ENCODE measurements at regions not wholly inside any gene's neighbourhood (a gene's known extent, or its start where the extent isn't known, plus 50 kb on each side); places are given as distances from the start of the nearest gene placed in this dataset.

DNA sequence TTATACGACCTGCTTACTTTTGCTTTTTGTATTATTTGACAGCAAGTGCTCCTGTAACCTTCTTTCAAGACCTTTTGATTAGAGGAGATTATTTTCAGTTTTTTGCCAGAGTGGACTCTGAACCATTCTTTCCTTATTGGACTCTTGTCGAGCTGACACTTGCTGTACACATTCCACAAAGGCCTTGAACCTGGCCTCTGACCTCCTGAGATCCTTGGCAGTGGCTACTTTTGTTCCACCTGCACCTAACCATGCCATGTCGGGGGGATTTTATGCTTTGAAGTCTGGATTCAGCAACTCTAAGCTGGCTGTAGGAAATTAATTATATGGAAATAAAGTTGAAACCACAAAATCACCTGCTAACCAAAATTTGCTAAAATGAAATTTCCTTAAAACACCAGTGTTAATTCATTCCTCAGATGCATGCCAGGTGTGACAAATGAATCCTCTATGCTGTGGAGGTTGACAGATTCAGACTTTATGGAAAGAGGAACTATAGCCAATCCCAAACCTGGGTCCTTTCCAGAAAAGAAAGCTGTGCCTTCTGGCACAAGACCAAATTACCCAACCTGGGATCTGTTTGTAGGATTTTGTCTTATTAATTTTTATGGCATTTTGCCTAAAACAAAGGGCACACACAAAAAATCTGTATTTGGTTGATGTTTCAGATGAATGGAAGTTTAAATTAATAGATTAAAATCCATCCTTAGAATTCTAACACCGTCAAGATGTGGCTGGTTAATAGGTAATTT, 110.4 kb downstream of the CDC42EP3 start:
- H3K36me3 Mint-ChIP-seq (ENCODE audit: low read depth), result no peaks in the 10 kb centered on the region
- DNase-seq, result no peak
- TF ChIP-seq, protein P1, sequence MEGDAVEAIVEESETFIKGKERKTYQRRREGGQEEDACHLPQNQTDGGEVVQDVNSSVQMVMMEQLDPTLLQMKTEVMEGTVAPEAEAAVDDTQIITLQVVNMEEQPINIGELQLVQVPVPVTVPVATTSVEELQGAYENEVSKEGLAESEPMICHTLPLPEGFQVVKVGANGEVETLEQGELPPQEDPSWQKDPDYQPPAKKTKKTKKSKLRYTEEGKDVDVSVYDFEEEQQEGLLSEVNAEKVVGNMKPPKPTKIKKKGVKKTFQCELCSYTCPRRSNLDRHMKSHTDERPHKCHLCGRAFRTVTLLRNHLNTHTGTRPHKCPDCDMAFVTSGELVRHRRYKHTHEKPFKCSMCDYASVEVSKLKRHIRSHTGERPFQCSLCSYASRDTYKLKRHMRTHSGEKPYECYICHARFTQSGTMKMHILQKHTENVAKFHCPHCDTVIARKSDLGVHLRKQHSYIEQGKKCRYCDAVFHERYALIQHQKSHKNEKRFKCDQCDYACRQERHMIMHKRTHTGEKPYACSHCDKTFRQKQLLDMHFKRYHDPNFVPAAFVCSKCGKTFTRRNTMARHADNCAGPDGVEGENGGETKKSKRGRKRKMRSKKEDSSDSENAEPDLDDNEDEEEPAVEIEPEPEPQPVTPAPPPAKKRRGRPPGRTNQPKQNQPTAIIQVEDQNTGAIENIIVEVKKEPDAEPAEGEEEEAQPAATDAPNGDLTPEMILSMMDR (IDR thresholded peaks at IDR 0.05), result no peak
- H3K4me3 Mint-ChIP-seq, result no peak overlapping the region
- peaks cover 2% of the 10 kb centered on the region for H3K27me3 Mint-ChIP-seq (ENCODE audit: low read depth, poor library complexity)
- peaks cover 2% of the 10 kb centered on the region for H3K9me3 Mint-ChIP-seq
- H3K27ac Mint-ChIP-seq, result no peak overlapping the region
- peaks cover 10% of the 10 kb centered on the region for H3K4me1 Mint-ChIP-seq

DNA sequence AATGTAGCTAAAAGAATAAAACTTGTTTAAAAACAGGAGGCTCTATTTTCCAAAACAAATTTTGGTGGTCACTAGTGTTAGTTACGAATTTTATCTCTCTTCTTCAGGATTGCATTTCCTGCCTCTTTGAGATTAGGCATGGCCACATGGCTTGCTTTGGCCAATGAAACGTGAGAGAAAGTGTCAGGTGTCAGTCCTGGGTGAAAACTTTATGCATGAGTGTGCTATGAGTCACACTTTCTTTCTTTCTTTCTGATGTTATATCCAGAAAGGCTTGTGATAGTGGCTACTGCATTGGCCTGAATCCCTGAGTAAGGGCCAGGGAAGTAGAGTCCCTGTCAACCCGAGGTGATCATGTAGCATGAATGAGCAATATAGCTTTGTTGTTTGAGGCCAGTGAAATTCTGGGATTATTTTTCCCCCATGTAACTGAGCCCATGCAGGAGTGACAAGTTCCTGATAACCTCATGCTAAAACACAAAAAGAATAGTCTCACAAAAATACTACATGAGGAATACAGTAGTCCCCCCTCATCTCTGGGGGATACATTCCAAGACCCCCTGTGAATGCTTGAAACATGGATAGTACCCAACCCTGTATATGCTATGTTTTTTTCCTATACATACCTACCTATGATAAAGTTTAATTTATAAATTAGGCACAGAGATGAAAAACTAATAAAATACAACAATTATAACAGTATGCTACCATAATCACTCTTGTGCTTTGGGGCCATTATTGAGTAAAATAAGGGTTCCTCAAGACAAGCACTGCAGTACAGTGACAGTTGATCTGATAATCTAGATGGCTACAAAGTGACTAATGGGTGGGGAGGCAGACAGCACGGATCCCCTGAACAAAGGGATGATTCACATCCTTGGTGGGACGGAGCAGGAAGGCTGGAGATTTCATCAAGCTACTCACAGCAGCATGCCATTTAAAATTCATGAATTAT, 109.5 kb downstream of the CDC42EP3 start:
- H3K4me3 Mint-ChIP-seq, result no peak overlapping the region
- TF ChIP-seq, protein P1 (IDR thresholded peaks at IDR 0.05), result no peak
- no peaks in the 10 kb centered on the region for H3K36me3 Mint-ChIP-seq (ENCODE audit: low read depth)
- H3K4me1 Mint-ChIP-seq, result peaks cover 10% of the 10 kb centered on the region
- peaks cover 9% of the 10 kb centered on the region for H3K9me3 Mint-ChIP-seq
- DNase-seq, result no peak
- H3K27me3 Mint-ChIP-seq (ENCODE audit: low read depth, poor library complexity), result peaks cover 2% of the 10 kb centered on the region
- H3K27ac Mint-ChIP-seq, result no peak overlapping the region

DNA sequence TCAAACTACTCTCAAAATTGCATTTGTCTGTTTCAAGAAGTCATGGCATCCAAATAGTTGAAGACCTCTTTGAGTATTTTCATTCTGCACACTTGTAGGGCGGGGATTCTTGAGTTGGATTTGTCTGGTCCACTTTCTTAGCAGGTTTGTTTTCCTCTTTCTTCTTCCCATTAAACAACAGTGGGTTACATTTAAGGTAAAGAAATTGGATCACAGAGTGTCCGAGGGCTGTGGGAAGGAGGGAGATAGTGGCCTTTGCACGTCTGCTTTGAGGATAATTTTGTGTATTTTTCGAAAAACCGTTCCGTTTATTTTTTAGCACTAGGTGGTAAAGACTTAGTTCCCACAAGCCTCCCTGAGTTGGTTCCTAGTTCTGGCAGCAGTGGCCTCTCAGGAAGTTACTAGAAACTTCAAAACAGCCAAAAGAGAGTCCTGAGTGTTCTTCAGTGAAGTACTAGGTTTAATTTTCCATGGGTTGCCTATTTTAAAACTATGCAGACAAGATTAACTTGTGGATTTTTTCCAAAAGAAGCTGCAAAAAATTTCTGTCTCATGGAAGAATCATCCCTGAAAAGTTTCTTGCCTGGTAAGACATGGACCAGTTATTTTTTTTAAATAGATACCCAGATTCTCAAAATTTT, 107.9 kb downstream of the CDC42EP3 start:
- TF ChIP-seq, protein P1 (IDR thresholded peaks at IDR 0.05), result no peak
- DNase-seq, result no peak
- Mint-ChIP-seq H3K9me3 (peaks cover 10% of the 10 kb centered on the region), H3K36me3 (ENCODE audit: low read depth) (no peaks in the 10 kb centered on the region), H3K4me3 (no peak overlapping the region), H3K27me3 (ENCODE audit: low read depth, poor library complexity) (no peaks in the 10 kb centered on the region), H3K4me1 (peaks cover 10% of the 10 kb centered on the region), H3K27ac (no peak overlapping the region)

DNA sequence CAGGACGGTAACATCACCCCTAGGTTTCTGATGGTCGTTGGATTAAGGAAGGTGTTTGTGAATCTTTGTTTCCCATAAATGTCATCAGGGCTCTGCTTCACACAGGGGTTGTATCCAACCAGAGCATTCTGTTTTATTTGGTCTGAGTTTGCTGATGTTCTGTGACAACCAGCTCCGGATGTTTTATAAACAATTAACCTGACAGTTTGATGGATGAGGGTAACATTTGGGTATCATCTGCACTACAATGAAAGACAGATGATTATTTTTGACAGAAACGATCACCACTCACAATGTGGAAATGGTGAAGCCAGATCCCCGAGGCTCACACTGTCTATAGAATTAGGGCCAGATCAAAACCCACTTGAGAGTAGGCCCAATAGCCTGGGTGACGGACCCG, 107.1 kb downstream of the CDC42EP3 start:
- no peaks in the 10 kb centered on the region for H3K36me3 Mint-ChIP-seq (ENCODE audit: low read depth)
- H3K27ac Mint-ChIP-seq, result no peak overlapping the region
- H3K9me3 Mint-ChIP-seq, result peaks cover 10% of the 10 kb centered on the region
- H3K27me3 Mint-ChIP-seq (ENCODE audit: low read depth, poor library complexity), result no peaks in the 10 kb centered on the region
- H3K4me3 Mint-ChIP-seq, result no peak overlapping the region
- DNase-seq, result no peak
- H3K4me1 Mint-ChIP-seq, result peaks cover 10% of the 10 kb centered on the region
- TF ChIP-seq, protein P1 (IDR thresholded peaks at IDR 0.05), result no peak

DNA sequence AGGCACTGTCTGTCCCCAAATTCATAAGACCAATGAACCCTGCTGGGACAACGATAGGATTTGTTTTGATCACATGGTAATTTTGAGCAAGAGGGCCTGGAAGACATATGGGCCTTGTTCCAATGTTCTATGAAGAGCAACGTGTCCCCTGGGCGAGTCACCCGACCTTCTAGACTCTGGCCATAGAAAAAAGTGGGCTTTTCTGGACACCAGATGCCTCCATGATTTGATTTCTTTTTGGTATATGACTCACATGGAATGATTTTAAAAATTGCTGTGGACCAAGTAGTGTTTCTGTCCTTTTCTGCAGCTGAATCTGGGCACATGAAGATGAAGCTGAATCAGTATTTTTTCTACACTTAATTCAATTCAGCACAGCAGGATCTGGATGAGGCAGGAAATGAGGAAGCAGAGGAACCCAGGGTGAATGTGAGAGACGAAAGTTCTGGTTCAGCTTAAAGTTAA, 104.9 kb downstream of the CDC42EP3 start:
- Mint-ChIP-seq H3K36me3 (ENCODE audit: low read depth) (no peaks in the 10 kb centered on the region), H3K4me1 (peaks cover 10% of the 10 kb centered on the region), H3K9me3 (peaks cover 10% of the 10 kb centered on the region), H3K27ac (no peak overlapping the region), H3K4me3 (no peak overlapping the region), H3K27me3 (ENCODE audit: low read depth, poor library complexity) (no peaks in the 10 kb centered on the region)
- TF ChIP-seq, protein P1 (IDR thresholded peaks at IDR 0.05), result no peak
- no peak for DNase-seq

Measured in nephron progenitor cell (in vitro differentiated cells).